Fibroblast of lung (primary cell): ENCODE measurements at regions not wholly inside any gene's neighbourhood (a gene's known extent, or its start where the extent isn't known, plus 50 kb on each side); places are given as distances from the start of the nearest gene placed in this dataset.

Source experiments
- DNase-seq, 2 donors: peaks; one replicate each; pipeline versions ENCODE4 v3.0.0 to v3.0.0-alpha.2; 2010; ENCODE audit warnings: low read depth in 2 of 2
- H2AFZ ChIP-seq: 2 replicates; pipeline ENCODE4 v1.5.1; 2012; ENCODE audit warnings: low read length, control low read depth, inconsistent platforms
- H3K27ac ChIP-seq: 2 replicates; pipeline ENCODE4 v1.5.1; 2011; ENCODE audit warnings: low read length, control low read depth; ENCODE audit not compliant: insufficient read depth
- H3K27me3 ChIP-seq: 2 replicates; pipeline ENCODE4 v1.5.1; 2011; ENCODE audit warnings: mild to moderate bottlenecking, low read length; ENCODE audit not compliant: control insufficient read depth, insufficient read depth
- H3K36me3 ChIP-seq: 2 replicates; pipeline ENCODE4 v1.5.1; 2011; ENCODE audit warnings: low read length; ENCODE audit not compliant: control insufficient read depth, insufficient read depth
- H3K4me1 ChIP-seq: 2 replicates; pipeline ENCODE4 v1.5.1; 2011; ENCODE audit warnings: low read length; ENCODE audit not compliant: control insufficient read depth, insufficient read depth; ENCODE audit errors: extremely low read depth
- H3K4me2 ChIP-seq: 2 replicates; pipeline ENCODE4 v1.5.1; 2011; ENCODE audit warnings: low read length, control low read depth; ENCODE audit not compliant: insufficient read depth; ENCODE audit errors: extremely low read depth
- H3K4me3 ChIP-seq, 4 experiments: fragments of 200-600 bp in 1 of 4; sonication (generic) in 1 of 4; replicated peaks in 1 of 4; 2 replicates each; pipeline ENCODE4 v1.5.1; 2011 to 2016; ENCODE audit warnings: low read length in 4 of 4, low read depth in 3 of 4, mild to moderate bottlenecking in 3 of 4, control low read depth in 2 of 4, inconsistent platforms in 1 of 4, mixed read lengths in 1 of 4; ENCODE audit not compliant: insufficient read depth in 1 of 4; ENCODE audit errors: control extremely low read depth in 1 of 4
- H3K79me2 ChIP-seq: 2 replicates; pipeline ENCODE4 v1.5.1; 2012; ENCODE audit warnings: mild to moderate bottlenecking, low read length, inconsistent platforms; ENCODE audit not compliant: control insufficient read depth, insufficient read depth
- H3K9ac ChIP-seq: 2 replicates; pipeline ENCODE4 v1.5.1; 2011; ENCODE audit warnings: mild to moderate bottlenecking, low read length, control low read depth; ENCODE audit not compliant: insufficient read depth
- H3K9me3 ChIP-seq: 2 replicates; pipeline ENCODE4 v1.5.1; 2012; ENCODE audit warnings: low read depth, low read length; ENCODE audit not compliant: control insufficient read depth, insufficient read depth
- H4K20me1 ChIP-seq: 2 replicates; pipeline ENCODE4 v1.5.1; 2011; ENCODE audit warnings: low read length; ENCODE audit not compliant: control insufficient read depth, insufficient read depth; ENCODE audit errors: extremely low read depth
- EZH2 ChIP-seq: IDR thresholded peaks from 2 replicates; pipeline ENCODE4 v1.5.1; 2012; ENCODE audit warnings: low read length, control low read depth, mild to moderate bottlenecking; ENCODE audit errors: missing control alignments
- TF ChIP-seq, protein P1 (sequence below), 2 donors: IDR thresholded peaks in 1 of 2; conservative IDR thresholded peaks in 1 of 2; 1 replicate in 1 of 2; 2 replicates in 1 of 2; pipeline ENCODE4 v1.5.1; 2011 to 2012; ENCODE audit warnings: low read length in 2 of 2, control low read depth in 1 of 2, inconsistent platforms in 1 of 2, low read depth in 1 of 2, mild to moderate bottlenecking in 1 of 2

DNA sequence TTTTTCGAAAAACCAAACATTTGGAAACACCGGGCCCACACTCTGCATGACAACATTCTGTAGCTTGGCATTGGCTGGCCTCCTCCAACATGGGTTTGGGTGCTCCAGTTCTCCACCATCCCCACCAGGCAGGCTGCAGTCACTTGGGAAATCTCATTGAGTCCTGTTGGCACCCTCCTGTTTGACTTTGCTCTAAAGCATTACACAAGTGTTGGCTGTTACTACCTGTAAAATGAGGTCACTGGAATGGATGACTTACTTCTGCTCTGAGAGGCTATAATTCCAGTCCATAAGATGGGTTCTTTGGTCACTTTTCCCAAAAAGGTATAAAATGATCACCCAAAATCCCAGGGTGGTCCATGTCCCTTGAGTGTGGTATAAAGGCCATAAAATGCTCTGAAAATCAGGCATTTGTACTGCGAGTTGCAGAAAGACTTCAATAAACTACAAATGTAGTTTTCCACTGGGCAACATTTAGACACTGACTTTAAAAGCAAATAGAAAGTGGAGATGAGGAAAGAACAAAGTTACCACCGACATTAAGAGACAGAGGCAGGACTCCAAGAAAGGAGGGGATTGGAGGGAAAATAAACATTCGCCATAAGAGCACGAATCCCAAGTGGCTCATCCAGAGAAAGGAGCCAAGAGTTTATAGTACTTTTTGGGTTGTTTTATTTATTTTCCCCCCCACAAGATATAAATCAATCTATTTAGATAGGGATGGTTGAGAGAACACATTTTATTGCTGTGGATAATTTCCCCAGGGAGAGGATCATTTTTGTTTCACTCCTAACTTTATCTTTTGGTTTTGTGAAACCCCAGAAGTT, 295.1 kb downstream of the TLE1 start:
- Histone ChIP-seq H3K4me1 (peaks cover 7% of the 10 kb centered on the region), H3K36me3 (no peaks in the 10 kb centered on the region), H3K9me3 (no peaks in the 10 kb centered on the region), H3K9ac (no peak overlapping the region), H2AFZ (no peak overlapping the region), H3K4me2 (peak overlapping the region; percentile 1), H3K27ac (no peak overlapping the region), H3K27me3 (no peaks in the 10 kb centered on the region), H3K4me3 (no peak overlapping the region), H4K20me1 (no peaks in the 10 kb centered on the region), H3K79me2 (no peaks in the 10 kb centered on the region)
- TF ChIP-seq, protein P1, sequence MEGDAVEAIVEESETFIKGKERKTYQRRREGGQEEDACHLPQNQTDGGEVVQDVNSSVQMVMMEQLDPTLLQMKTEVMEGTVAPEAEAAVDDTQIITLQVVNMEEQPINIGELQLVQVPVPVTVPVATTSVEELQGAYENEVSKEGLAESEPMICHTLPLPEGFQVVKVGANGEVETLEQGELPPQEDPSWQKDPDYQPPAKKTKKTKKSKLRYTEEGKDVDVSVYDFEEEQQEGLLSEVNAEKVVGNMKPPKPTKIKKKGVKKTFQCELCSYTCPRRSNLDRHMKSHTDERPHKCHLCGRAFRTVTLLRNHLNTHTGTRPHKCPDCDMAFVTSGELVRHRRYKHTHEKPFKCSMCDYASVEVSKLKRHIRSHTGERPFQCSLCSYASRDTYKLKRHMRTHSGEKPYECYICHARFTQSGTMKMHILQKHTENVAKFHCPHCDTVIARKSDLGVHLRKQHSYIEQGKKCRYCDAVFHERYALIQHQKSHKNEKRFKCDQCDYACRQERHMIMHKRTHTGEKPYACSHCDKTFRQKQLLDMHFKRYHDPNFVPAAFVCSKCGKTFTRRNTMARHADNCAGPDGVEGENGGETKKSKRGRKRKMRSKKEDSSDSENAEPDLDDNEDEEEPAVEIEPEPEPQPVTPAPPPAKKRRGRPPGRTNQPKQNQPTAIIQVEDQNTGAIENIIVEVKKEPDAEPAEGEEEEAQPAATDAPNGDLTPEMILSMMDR (conservative IDR thresholded peaks at IDR 0.05 in 1 of 2, IDR thresholded peaks at IDR 0.05 in 1 of 2; ENCODE audit: low read depth in 1 of 2, low read length in 2 of 2): no peak
- no peak for TF ChIP-seq EZH2
- DNase-seq: peak in 1 of 2 donors; percentile 73

DNA sequence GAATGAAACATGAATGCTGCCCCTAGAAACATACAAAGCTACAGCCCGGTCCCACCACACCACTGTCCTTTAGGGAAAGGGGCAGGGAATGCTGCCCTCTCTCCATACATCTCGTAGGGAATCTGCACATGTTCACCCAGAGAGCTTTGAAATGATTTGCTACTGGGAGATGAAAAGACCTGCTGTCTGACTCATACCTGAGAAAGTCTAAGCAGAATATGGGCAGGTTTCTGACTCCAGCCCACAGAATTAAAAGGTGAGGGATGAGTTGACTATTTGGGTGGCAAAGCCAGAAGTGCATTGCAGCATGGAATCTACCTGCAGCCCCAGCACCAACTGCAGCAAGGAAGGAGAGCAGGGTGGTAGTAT, 297.9 kb downstream of the TLE1 start:
- H3K4me1 ChIP-seq: peaks cover 10% of the 10 kb centered on the region
- no peak overlapping the region for H2AFZ ChIP-seq
- H3K27ac ChIP-seq: no peak overlapping the region
- DNase-seq: no peak
- H3K9ac ChIP-seq: no peak overlapping the region
- H3K36me3 ChIP-seq: no peaks in the 10 kb centered on the region
- H3K27me3 ChIP-seq: no peaks in the 10 kb centered on the region
- TF ChIP-seq, protein P1 (conservative IDR thresholded peaks at IDR 0.05 in 1 of 2, IDR thresholded peaks at IDR 0.05 in 1 of 2; ENCODE audit: low read depth in 1 of 2, low read length in 2 of 2): no peak
- no peak for TF ChIP-seq EZH2
- H3K4me3 ChIP-seq: no peak overlapping the region
- H4K20me1 ChIP-seq: no peaks in the 10 kb centered on the region
- no peaks in the 10 kb centered on the region for H3K9me3 ChIP-seq
- no peak overlapping the region for H3K4me2 ChIP-seq
- no peaks in the 10 kb centered on the region for H3K79me2 ChIP-seq

DNA sequence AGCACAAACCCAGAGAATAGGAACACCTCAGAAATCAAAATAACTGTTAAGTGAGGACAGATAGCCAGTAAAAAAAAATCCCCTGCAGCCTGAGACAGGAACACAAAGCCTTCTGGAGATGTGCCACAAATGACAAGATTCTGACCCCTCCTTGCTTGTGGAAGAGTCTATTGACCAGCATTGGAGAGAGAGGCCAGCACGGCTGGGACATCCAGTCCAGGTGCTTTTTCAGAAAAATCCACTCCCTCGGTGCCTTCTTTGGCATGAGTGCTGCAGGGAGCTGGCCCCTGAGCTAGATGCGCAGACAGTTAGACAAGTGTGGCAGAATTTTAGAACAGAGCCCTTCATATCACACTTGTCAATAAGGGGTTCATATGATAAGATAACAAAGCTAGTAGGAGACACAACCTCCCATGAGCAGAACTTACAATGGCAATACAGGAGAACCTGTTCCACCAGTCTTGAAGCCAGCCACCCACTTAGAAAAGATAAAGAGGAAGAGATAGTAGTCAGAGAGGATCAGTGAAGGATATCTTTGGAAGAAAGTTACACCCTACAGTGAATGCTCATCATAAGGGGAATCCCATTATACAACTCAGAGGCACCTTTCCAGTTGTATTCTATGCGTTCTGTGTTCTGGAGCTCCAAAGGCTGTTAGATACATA, 298.4 kb downstream of the TLE1 start:
- Histone ChIP-seq H3K9me3 (no peaks in the 10 kb centered on the region), H3K4me3 (no peak overlapping the region), H3K36me3 (no peaks in the 10 kb centered on the region), H4K20me1 (no peaks in the 10 kb centered on the region), H2AFZ (no peak overlapping the region), H3K79me2 (no peaks in the 10 kb centered on the region), H3K27me3 (no peaks in the 10 kb centered on the region), H3K4me1 (peaks cover 10% of the 10 kb centered on the region), H3K27ac (no peak overlapping the region), H3K4me2 (no peak overlapping the region), H3K9ac (no peak overlapping the region)
- no peak for DNase-seq
- TF ChIP-seq, protein P1 (conservative IDR thresholded peaks at IDR 0.05 in 1 of 2, IDR thresholded peaks at IDR 0.05 in 1 of 2; ENCODE audit: low read depth in 1 of 2, low read length in 2 of 2): no peak
- TF ChIP-seq EZH2: no peak
